HUDEP-2 (cell line): ENCODE measurements at regions not wholly inside any gene's neighbourhood (a gene's known extent, or its start where the extent isn't known, plus 50 kb on each side); places are given as distances from the start of the nearest gene placed in this dataset.
"Not testable (repeated sequence)": the region's sequence is repeated elsewhere in the genome, so short reads cannot be mapped to it uniquely, and the experiment has no call there.

Experiments used
- DNase-seq, 76 experiments: peaks; one replicate each; lab custom pipeline; 2025; ENCODE audit not compliant: unreplicated experiment in 76 of 76; lab: John Stamatoyannopoulos, UW

GRCh38 chr4:95779447-95779846, 60.4 kb upstream of the PDHA2 start:
- no peak for DNase-seq

- DNase-seq = no peak
Observed at GRCh38 chr4:95778666-95779065, 61.2 kb upstream of the PDHA2 start.

- DNase-seq = not testable (repeated sequence)
Observed at GRCh38 chr4:95770605-95771004, 69.3 kb upstream of the PDHA2 start.

GRCh38 chr4:95764961-95765360, 74.9 kb upstream of the PDHA2 start:
- no peak for DNase-seq

- no peak for DNase-seq
Observed at GRCh38 chr4:95761871-95762270, 78.0 kb upstream of the PDHA2 start.

- no peak for DNase-seq
Observed at GRCh38 chr4:95761426-95761825, 78.5 kb upstream of the PDHA2 start.

GRCh38 chr4:95760646-95761045, 79.2 kb upstream of the PDHA2 start:
- DNase-seq = not testable (repeated sequence)

- no peak for DNase-seq
Observed at GRCh38 chr4:95758001-95758400, 81.9 kb upstream of the PDHA2 start.

GRCh38 chr4:95754667-95755066, 85.2 kb upstream of the PDHA2 start:
- no peak for DNase-seq

GRCh38 chr4:95749204-95749603, 90.7 kb upstream of the PDHA2 start:
- no peak for DNase-seq

GRCh38 chr4:95742872-95743271, 97.0 kb upstream of the PDHA2 start:
- DNase-seq = no peak

- no peak for DNase-seq
Observed at GRCh38 chr4:95742179-95742578, 97.7 kb upstream of the PDHA2 start.

- no peak for DNase-seq
Observed at GRCh38 chr4:95732061-95732460, 107.8 kb upstream of the PDHA2 start.

GRCh38 chr4:95729596-95729995, 110.3 kb upstream of the PDHA2 start:
- no peak for DNase-seq

GRCh38 chr4:95728145-95728544, 111.7 kb upstream of the PDHA2 start:
- DNase-seq = no peak

GRCh38 chr4:95715830-95716229, 124.1 kb upstream of the PDHA2 start:
- no peak for DNase-seq

- DNase-seq = no peak
Observed at GRCh38 chr4:95714571-95714970, 125.3 kb upstream of the PDHA2 start.

GRCh38 chr4:95705323-95705722, 134.6 kb upstream of the PDHA2 start:
- DNase-seq = no peak

GRCh38 chr4:95701500-95702170, 138.3 kb upstream of the PDHA2 start:
- no peak for DNase-seq

GRCh38 chr4:95694411-95694810, 145.5 kb upstream of the PDHA2 start:
- no peak for DNase-seq

GRCh38 chr4:95693594-95693993, 144.8 kb upstream of the UNC5C start:
- peak in 1 of 76 experiments; percentile 1 for DNase-seq

- no peak for DNase-seq
Observed at GRCh38 chr4:95676190-95676589, 127.4 kb upstream of the UNC5C start.

GRCh38 chr4:95675623-95676022, 126.8 kb upstream of the UNC5C start:
- DNase-seq = no peak
